Lower lobe of right lung (tissue), 2 donors: ENCODE measurements at regions not wholly inside any gene's neighbourhood (a gene's known extent, or its start where the extent isn't known, plus 50 kb on each side); places are given as distances from the start of the nearest gene placed in this dataset.
"Not testable (repeated sequence)": the region's sequence is repeated elsewhere in the genome, so short reads cannot be mapped to it uniquely, and the experiment has no call there.

ENCODE experiments used
- ATAC-seq, 2 donors: fragments of 200-7000 bp; cut with Tn5 transposase; one replicate each; pipeline ENCODE4 v1.9.1; 2020 to 2022; ENCODE audit warnings: mild to moderate bottlenecking in 2 of 2, moderate library complexity in 2 of 2
- DNase-seq: peaks from one replicate; pipeline ENCODE4 v3.0.0-alpha.2; 2020
- H3K27ac ChIP-seq: fragments of 200-600 bp; one replicate; pipeline ENCODE4 v1.8.0; 2022
- H3K27me3 ChIP-seq: fragments of 200-600 bp; one replicate; pipeline ENCODE4 v1.8.0; 2022; ENCODE audit warnings: low read depth
- H3K36me3 ChIP-seq: fragments of 200-600 bp; one replicate; pipeline ENCODE4 v1.8.0; 2022; ENCODE audit warnings: mild to moderate bottlenecking
- H3K4me1 ChIP-seq: fragments of 200-600 bp; one replicate; pipeline ENCODE4 v1.8.0; 2022
- H3K4me3 ChIP-seq: fragments of 200-600 bp; one replicate; pipeline ENCODE4 v1.8.0; 2022; ENCODE audit warnings: mild to moderate bottlenecking
- H3K9me3 ChIP-seq: fragments of 200-600 bp; one replicate; pipeline ENCODE4 v1.8.0; 2022
- intact Hi-C: fragments of 100-400 bp; cut with DNase I; formaldehyde crosslinking; loops from one replicate; pipeline ENCODE4 v1.11.0; 2022
- TF ChIP-seq, protein P1 (sequence below): fragments of 200-600 bp; IDR thresholded peaks from one replicate; pipeline ENCODE4 v1.8.0; 2022; ENCODE audit warnings: antibody characterized with exemption, mild to moderate bottlenecking
- donor health status: DM: no; HTN: yes; CAD: no; lungs with severe emphysema.

DNA sequence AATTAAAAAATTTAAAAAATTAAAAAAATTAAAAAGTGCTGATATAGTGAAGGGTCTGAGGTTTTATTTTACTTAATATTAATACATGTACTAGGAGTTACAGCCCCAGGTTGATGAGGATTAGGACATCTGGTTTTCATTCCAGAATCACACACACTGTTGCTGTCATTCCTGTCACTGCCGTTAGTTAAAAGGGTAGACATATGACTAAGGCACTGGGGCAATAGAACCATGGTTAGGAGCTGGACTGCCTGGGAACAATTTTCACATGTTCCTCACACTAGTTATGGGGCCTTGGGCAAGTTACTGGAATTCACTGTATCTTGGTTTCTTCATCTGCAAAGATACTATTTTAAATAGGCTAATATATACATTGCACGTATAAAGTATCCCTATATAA is 191.8 kb upstream of the DPYD start:
- DNase-seq (no peak), ATAC-seq (no peak)
- H3K27ac ChIP-seq, result no peak overlapping the region
- peaks cover 9% of the 10 kb centered on the region for H3K9me3 ChIP-seq
- H3K4me3 ChIP-seq, result no peak overlapping the region
- TF ChIP-seq, protein P1, sequence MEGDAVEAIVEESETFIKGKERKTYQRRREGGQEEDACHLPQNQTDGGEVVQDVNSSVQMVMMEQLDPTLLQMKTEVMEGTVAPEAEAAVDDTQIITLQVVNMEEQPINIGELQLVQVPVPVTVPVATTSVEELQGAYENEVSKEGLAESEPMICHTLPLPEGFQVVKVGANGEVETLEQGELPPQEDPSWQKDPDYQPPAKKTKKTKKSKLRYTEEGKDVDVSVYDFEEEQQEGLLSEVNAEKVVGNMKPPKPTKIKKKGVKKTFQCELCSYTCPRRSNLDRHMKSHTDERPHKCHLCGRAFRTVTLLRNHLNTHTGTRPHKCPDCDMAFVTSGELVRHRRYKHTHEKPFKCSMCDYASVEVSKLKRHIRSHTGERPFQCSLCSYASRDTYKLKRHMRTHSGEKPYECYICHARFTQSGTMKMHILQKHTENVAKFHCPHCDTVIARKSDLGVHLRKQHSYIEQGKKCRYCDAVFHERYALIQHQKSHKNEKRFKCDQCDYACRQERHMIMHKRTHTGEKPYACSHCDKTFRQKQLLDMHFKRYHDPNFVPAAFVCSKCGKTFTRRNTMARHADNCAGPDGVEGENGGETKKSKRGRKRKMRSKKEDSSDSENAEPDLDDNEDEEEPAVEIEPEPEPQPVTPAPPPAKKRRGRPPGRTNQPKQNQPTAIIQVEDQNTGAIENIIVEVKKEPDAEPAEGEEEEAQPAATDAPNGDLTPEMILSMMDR, result no peak
- H3K36me3 ChIP-seq, result no peaks in the 10 kb centered on the region
- intact Hi-C loops, result no loop called here
- no peaks in the 10 kb centered on the region for H3K4me1 ChIP-seq
- H3K27me3 ChIP-seq, result no peaks in the 10 kb centered on the region

DNA sequence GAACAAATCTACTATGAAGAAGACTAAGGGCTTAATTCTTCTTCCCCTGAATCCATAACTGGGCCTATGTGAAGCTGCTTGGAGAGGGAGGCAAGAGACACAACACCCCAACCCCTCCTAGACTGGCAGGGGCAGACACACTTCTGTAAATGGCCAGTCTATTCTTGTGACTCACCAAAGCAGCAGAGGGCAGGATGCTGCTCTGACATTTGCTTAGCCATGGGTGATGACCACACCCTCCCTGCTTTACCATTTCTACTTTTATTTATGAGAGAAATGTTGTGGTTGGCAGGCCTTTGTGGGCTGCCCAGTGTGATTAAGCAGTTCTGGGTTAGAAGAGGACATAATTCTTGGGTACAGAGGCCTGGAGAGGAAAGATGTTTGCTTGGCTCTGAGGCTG is 189.8 kb upstream of the DPYD start:
- intact Hi-C loops, result no loop called here
- Histone ChIP-seq H3K27me3 (no peaks in the 10 kb centered on the region), H3K4me1 (no peaks in the 10 kb centered on the region), H3K27ac (no peak overlapping the region), H3K4me3 (no peak overlapping the region), H3K9me3 (peaks cover 19% of the 10 kb centered on the region), H3K36me3 (no peaks in the 10 kb centered on the region)
- TF ChIP-seq, protein P1, result no peak
- DNase-seq, result no peak
- no peak for ATAC-seq

- intact Hi-C loops, H3K4me3 ChIP-seq, H3K4me1 ChIP-seq, H3K36me3 ChIP-seq, H3K27ac ChIP-seq, H3K27me3 ChIP-seq, ATAC-seq, DNase-seq: not testable (repeated sequence)
- H3K9me3 ChIP-seq, result peaks cover 19% of the 10 kb centered on the region
These were observed 187.5 kb upstream of the DPYD start for GRCh38 chr1:98108378-98108777.

GRCh38 chr1:98107256-98107655 is 186.4 kb upstream of the DPYD start:
- no peak for ATAC-seq
- H3K27ac ChIP-seq, result no peak overlapping the region
- H3K4me3 ChIP-seq, result no peak overlapping the region
- no peaks in the 10 kb centered on the region for H3K4me1 ChIP-seq
- no peaks in the 10 kb centered on the region for H3K27me3 ChIP-seq
- intact Hi-C loops, result no loop called here
- H3K9me3 ChIP-seq, result peaks cover 19% of the 10 kb centered on the region
- TF ChIP-seq, protein P1, result no peak
- no peak for DNase-seq
- H3K36me3 ChIP-seq, result no peaks in the 10 kb centered on the region

GRCh38 chr1:98104289-98104688 is 183.5 kb upstream of the DPYD start:
- TF ChIP-seq, protein P1, result no peak
- intact Hi-C loops, result no loop called here
- no peak for DNase-seq
- Histone ChIP-seq H3K36me3 (no peaks in the 10 kb centered on the region), H3K27ac (no peak overlapping the region), H3K4me1 (no peaks in the 10 kb centered on the region), H3K4me3 (no peak overlapping the region), H3K27me3 (no peaks in the 10 kb centered on the region), H3K9me3 (peaks cover 19% of the 10 kb centered on the region)
- ATAC-seq, result no peak

- DNase-seq (no peak), ATAC-seq (no peak)
- TF ChIP-seq, protein P1, result no peak
- H3K9me3 ChIP-seq, result peaks cover 19% of the 10 kb centered on the region
- intact Hi-C loops, result no loop called here
- H3K27ac ChIP-seq, result no peak overlapping the region
- H3K36me3 ChIP-seq, result no peaks in the 10 kb centered on the region
- no peak overlapping the region for H3K4me3 ChIP-seq
- H3K27me3 ChIP-seq, result no peaks in the 10 kb centered on the region
- H3K4me1 ChIP-seq, result no peaks in the 10 kb centered on the region
These were observed 182.9 kb upstream of the DPYD start for GRCh38 chr1:98103617-98104285.
